ENCODE measurements at regions not wholly inside any gene's neighbourhood (a gene's known extent, or its start where the extent isn't known, plus 50 kb on each side); places are given as distances from the start of the nearest gene placed in this dataset.
"Not testable (repeated sequence)": the region's sequence is repeated elsewhere in the genome, so short reads cannot be mapped to it uniquely, and the experiment has no call there.

GRCh38 chr4:53899586-53900270, 164.7 kb downstream of the CHIC2 start:
- no peak overlapping the region for H3K4me3 ChIP-seq (ENCODE audit: low read depth, low read length)
- TF ChIP-seq CTCF (IDR thresholded peaks at IDR 0.05; ENCODE audit: low read depth, low read length), result no peak

GRCh38 chr4:53895137-53895536, 169.3 kb downstream of the CHIC2 start:
- H3K4me3 ChIP-seq (ENCODE audit: low read depth, low read length), result no peak overlapping the region
- TF ChIP-seq CTCF (IDR thresholded peaks at IDR 0.05; ENCODE audit: low read depth, low read length), result no peak

GRCh38 chr4:53890461-53890860, 173.9 kb downstream of the CHIC2 start:
- no peak for TF ChIP-seq CTCF (IDR thresholded peaks at IDR 0.05; ENCODE audit: low read depth, low read length)

GRCh38 chr4:53889326-53890055, 174.9 kb downstream of the CHIC2 start:
- no peak for TF ChIP-seq CTCF (IDR thresholded peaks at IDR 0.05; ENCODE audit: low read depth, low read length)

More at GRCh38 chr4:53890461-53890860, 173.9 kb downstream of the CHIC2 start:
- no peak overlapping the region for H3K4me3 ChIP-seq (ENCODE audit: low read depth, low read length)

GRCh38 chr4:53886090-53886489, 178.3 kb downstream of the CHIC2 start:
- no peak overlapping the region for H3K4me3 ChIP-seq (ENCODE audit: low read depth, low read length)
- TF ChIP-seq CTCF (IDR thresholded peaks at IDR 0.05; ENCODE audit: low read depth, low read length), result no peak

More at GRCh38 chr4:53889326-53890055, 174.9 kb downstream of the CHIC2 start:
- H3K4me3 ChIP-seq (ENCODE audit: low read depth, low read length), result no peak overlapping the region

GRCh38 chr4:53885668-53886067, 178.7 kb downstream of the CHIC2 start:
- TF ChIP-seq CTCF (IDR thresholded peaks at IDR 0.05; ENCODE audit: low read depth, low read length), result no peak
- no peak overlapping the region for H3K4me3 ChIP-seq (ENCODE audit: low read depth, low read length)

GRCh38 chr4:53877096-53877495, 187.3 kb downstream of the CHIC2 start:
- H3K4me3 ChIP-seq (ENCODE audit: low read depth, low read length), result not testable (repeated sequence)
